T-cell (primary cell): ENCODE measurements at regions not wholly inside any gene's neighbourhood (a gene's known extent, or its start where the extent isn't known, plus 50 kb on each side); places are given as distances from the start of the nearest gene placed in this dataset.

Source experiments
- ATAC-seq, 4 experiments: fragments of 200-7000 bp in 3 of 4; fragments of 150-1000 bp in 1 of 4; cut with Tn5 transposase; replicated peaks in 1 of 4; 1 replicate in 3 of 4; 2 replicates in 1 of 4; pipeline ENCODE4 v1.10.0; 2021; ENCODE audit warnings: moderate library complexity in 3 of 4, mild to moderate bottlenecking in 2 of 4, moderate number of reproducible peaks in 1 of 4
- CTCF ChIA-PET, 2 donors: fragments of 300-600 bp; sonication (Branson Sonifier 250); formaldehyde crosslinking; loops; one replicate each; lab custom pipeline; 2022; ENCODE audit warnings: antibody characterized with exemption in 2 of 2; lab: Charles Lee
- POLR2A ChIA-PET, 2 donors: fragments of 300-600 bp; sonication (Branson Sonifier 250); formaldehyde crosslinking; loops; one replicate each; lab custom pipeline; 2022; ENCODE audit warnings: antibody characterized with exemption in 2 of 2; lab: Charles Lee
- DNase-seq, 35 experiments: peaks; one replicate each; pipeline versions ENCODE4 v3.0.0 to v3.0.0-alpha.2; 2013 to 2023
- H3K27ac ChIP-seq: one replicate; pipeline ENCODE4 v1.5.1; 2013; ENCODE audit warnings: low read length
- H3K27me3 ChIP-seq, 2 experiments: replicated peaks in 1 of 2; 1 replicate in 1 of 2; 2 replicates in 1 of 2; pipeline versions ENCODE4 v1.6.1 to v1.7.0; 2013; ENCODE audit warnings: low read length in 1 of 2, mixed read lengths in 1 of 2; ENCODE audit not compliant: control insufficient read depth in 2 of 2, insufficient read depth in 2 of 2; ENCODE audit errors: extremely low read depth in 1 of 2
- H3K36me3 ChIP-seq, 2 donors: 1 replicate in 1 of 2; 2 replicates in 1 of 2; pipeline versions ENCODE4 v1.6.1 to v1.7.0; 2013; ENCODE audit warnings: low read length in 1 of 2; ENCODE audit not compliant: control insufficient read depth in 2 of 2, insufficient read depth in 1 of 2; ENCODE audit errors: extremely low read depth in 1 of 2
- H3K4me1 ChIP-seq, 2 experiments: 1 replicate in 1 of 2; 2 replicates in 1 of 2; pipeline versions ENCODE4 v1.6.1 to v1.7.0; 2013; ENCODE audit warnings: low read length in 2 of 2, mixed read lengths in 1 of 2; ENCODE audit not compliant: insufficient read depth in 2 of 2, control insufficient read depth in 1 of 2; ENCODE audit errors: extremely low read depth in 1 of 2
- H3K4me3 ChIP-seq, 2 donors: 1 replicate in 1 of 2; 2 replicates in 1 of 2; pipeline versions ENCODE4 v1.5.1 to v1.7.0; 2013; ENCODE audit warnings: mild to moderate bottlenecking in 2 of 2, low read length in 1 of 2, moderate library complexity in 1 of 2; ENCODE audit not compliant: control insufficient read depth in 1 of 2; ENCODE audit errors: extremely low read depth in 1 of 2
- H3K9me3 ChIP-seq: 2 replicates; pipeline ENCODE4 v1.7.0; 2013
- H3K27ac Mint-ChIP-seq, 2 donors: one replicate each; pipeline ENCODE4 v1.8.0; 2020 to 2021; ENCODE audit warnings: mild to moderate bottlenecking in 2 of 2, mixed read lengths in 2 of 2
- H3K27me3 Mint-ChIP-seq, 2 donors: one replicate each; pipeline ENCODE4 v1.8.0; 2021 to 2022; ENCODE audit warnings: mixed read lengths in 2 of 2
- H3K36me3 Mint-ChIP-seq: one replicate; pipeline ENCODE4 v1.8.0; 2021; ENCODE audit warnings: mixed read lengths
- H3K4me1 Mint-ChIP-seq, 3 donors: one replicate each; pipeline ENCODE4 v1.8.0; 2020 to 2022; ENCODE audit warnings: mixed read lengths in 3 of 3, mild to moderate bottlenecking in 1 of 3
- H3K4me3 Mint-ChIP-seq, 3 donors: one replicate each; pipeline ENCODE4 v1.8.0; 2020 to 2022; ENCODE audit warnings: mild to moderate bottlenecking in 3 of 3, mixed read lengths in 3 of 3, moderate library complexity in 3 of 3
- H3K9me3 Mint-ChIP-seq, 3 donors: one replicate each; pipeline ENCODE4 v1.8.0; 2020 to 2022; ENCODE audit warnings: mixed read lengths in 3 of 3
- WGBS: methylation state at CpG from one replicate; pipeline ENCODE4 v1.1.5; 2013; ENCODE audit warnings: missing lambda C conversion rate; ENCODE audit not compliant: insufficient coverage; 5-methylcytosine and 5-hydroxymethylcytosine counted together

- Histone ChIP-seq H3K36me3 (no peaks in the 10 kb centered on the region), H3K27ac (no peak overlapping the region), H3K27me3 (no peaks in the 10 kb centered on the region), H3K9me3 (no peaks in the 10 kb centered on the region), H3K4me3 (no peak overlapping the region), H3K4me1 (no peaks in the 10 kb centered on the region)
- peaks cover 5 to 7% (median 6%) of the 10 kb centered on the region in 3 donors for H3K4me1 Mint-ChIP-seq
- ChIA-PET CTCF (interaction anchor here in 1 of 2 donors (1.1 kb wide), 1 partner anchor 19 kb away, joined by 3 read pairs; no protein-coding TSS in a partner anchor), POLR2A (interaction anchor here in 1 of 2 donors (0.6 kb wide), 1 partner anchor 511 kb away, joined by 4 read pairs; no protein-coding TSS in a partner anchor)
- H3K9me3 Mint-ChIP-seq = peaks cover 0 to 5% (median 0%) of the 10 kb centered on the region in 3 donors
- no peak for ATAC-seq
- H3K27ac Mint-ChIP-seq = no peak overlapping the region
- H3K36me3 Mint-ChIP-seq = no peaks in the 10 kb centered on the region
- H3K4me3 Mint-ChIP-seq = no peak overlapping the region
- H3K27me3 Mint-ChIP-seq = no peaks in the 10 kb centered on the region
- DNase-seq = no peak
Measured at GRCh38 chr3:7927864-7928263, 573.8 kb upstream of the LMCD1 start.

GRCh38 chr3:7929319-7929889, 572.2 kb upstream of the LMCD1 start:
- WGBS = 100% methylated on average over 1 of the region's 2 CpGs
- Mint-ChIP-seq H3K4me1 (peaks cover 5 to 7% (median 7%) of the 10 kb centered on the region in 3 donors), H3K27ac (no peak overlapping the region), H3K36me3 (no peaks in the 10 kb centered on the region), H3K27me3 (no peaks in the 10 kb centered on the region), H3K9me3 (peaks cover 0 to 5% (median 0%) of the 10 kb centered on the region in 3 donors), H3K4me3 (no peak overlapping the region)
- Histone ChIP-seq H3K4me3 (no peak overlapping the region), H3K4me1 (no peaks in the 10 kb centered on the region), H3K27me3 (no peaks in the 10 kb centered on the region), H3K9me3 (no peaks in the 10 kb centered on the region), H3K27ac (no peak overlapping the region), H3K36me3 (no peaks in the 10 kb centered on the region)
- ChIA-PET CTCF (no interaction called here), POLR2A (no interaction called here)
- no peak for ATAC-seq
- DNase-seq = no peak

- Mint-ChIP-seq H3K27ac (no peak overlapping the region), H3K36me3 (no peaks in the 10 kb centered on the region), H3K4me3 (no peak overlapping the region), H3K4me1 (peaks cover 5 to 12% (median 6%) of the 10 kb centered on the region in 3 donors), H3K9me3 (peaks cover 5 to 18% (median 17%) of the 10 kb centered on the region in 3 donors), H3K27me3 (peaks cover 0 to 4% of the 10 kb centered on the region in 2 donors)
- H3K4me3 ChIP-seq = no peak overlapping the region
- no peaks in the 10 kb centered on the region for H3K36me3 ChIP-seq
- POLR2A ChIA-PET = no interaction called here
- no peak for DNase-seq
- WGBS = 83% methylated on average over 1 of the region's 2 CpGs
- no peaks in the 10 kb centered on the region for H3K4me1 ChIP-seq
- no peak overlapping the region for H3K27ac ChIP-seq
- ATAC-seq = no peak
- CTCF ChIA-PET = no interaction called here
- no peaks in the 10 kb centered on the region for H3K9me3 ChIP-seq
- H3K27me3 ChIP-seq = no peaks in the 10 kb centered on the region
Measured at GRCh38 chr3:7934362-7934761, 567.3 kb upstream of the LMCD1 start.

- H3K9me3 ChIP-seq = no peaks in the 10 kb centered on the region
- no peak overlapping the region for H3K4me3 Mint-ChIP-seq
- no peaks in the 10 kb centered on the region for H3K36me3 ChIP-seq
- no peaks in the 10 kb centered on the region for H3K36me3 Mint-ChIP-seq
- no peak overlapping the region for H3K27ac ChIP-seq
- no peaks in the 10 kb centered on the region for H3K27me3 Mint-ChIP-seq
- no peaks in the 10 kb centered on the region for H3K4me1 ChIP-seq
- H3K27ac Mint-ChIP-seq = no peak overlapping the region
- ChIA-PET CTCF (no interaction called here), POLR2A (no interaction called here)
- peaks cover 0 to 3% (median 0%) of the 10 kb centered on the region in 3 donors for H3K9me3 Mint-ChIP-seq
- no peaks in the 10 kb centered on the region for H3K27me3 ChIP-seq
- peaks cover 4 to 8% (median 7%) of the 10 kb centered on the region in 3 donors for H3K4me1 Mint-ChIP-seq
- H3K4me3 ChIP-seq = no peak overlapping the region
- ATAC-seq (no peak), DNase-seq (no peak)
Measured at GRCh38 chr3:7947930-7948329, 553.7 kb upstream of the LMCD1 start.

- no peaks in the 10 kb centered on the region for H3K27me3 ChIP-seq
- peaks cover 4 to 11% (median 7%) of the 10 kb centered on the region in 3 donors for H3K4me1 Mint-ChIP-seq
- H3K9me3 Mint-ChIP-seq = peaks cover 0 to 3% (median 0%) of the 10 kb centered on the region in 3 donors
- CTCF ChIA-PET = no interaction called here
- H3K9me3 ChIP-seq = no peaks in the 10 kb centered on the region
- no peak overlapping the region for H3K27ac Mint-ChIP-seq
- H3K36me3 Mint-ChIP-seq = no peaks in the 10 kb centered on the region
- WGBS = 94% methylated on average over 2 of the region's 3 CpGs
- DNase-seq = no peak
- no peaks in the 10 kb centered on the region for H3K36me3 ChIP-seq
- H3K27me3 Mint-ChIP-seq = no peaks in the 10 kb centered on the region
- H3K4me1 ChIP-seq = no peaks in the 10 kb centered on the region
- ATAC-seq = no peak
- POLR2A ChIA-PET = no interaction called here
- no peak overlapping the region for H3K4me3 Mint-ChIP-seq
- H3K4me3 ChIP-seq = no peak overlapping the region
- H3K27ac ChIP-seq = no peak overlapping the region
Measured at GRCh38 chr3:7950890-7951289, 550.7 kb upstream of the LMCD1 start.

- no peak for DNase-seq
- 29% methylated on average over 1 of the region's 1 CpG for WGBS
- POLR2A ChIA-PET = no interaction called here
- peaks cover 0 to 3% (median 0%) of the 10 kb centered on the region in 3 donors for H3K4me1 Mint-ChIP-seq
- H3K4me3 Mint-ChIP-seq = no peak overlapping the region
- no peaks in the 10 kb centered on the region for H3K27me3 Mint-ChIP-seq
- Histone ChIP-seq H3K36me3 (no peaks in the 10 kb centered on the region), H3K4me1 (no peaks in the 10 kb centered on the region), H3K27ac (no peak overlapping the region), H3K4me3 (no peak overlapping the region), H3K27me3 (no peaks in the 10 kb centered on the region), H3K9me3 (no peaks in the 10 kb centered on the region)
- H3K9me3 Mint-ChIP-seq = peaks cover 0 to 3% (median 0%) of the 10 kb centered on the region in 3 donors
- no peaks in the 10 kb centered on the region for H3K36me3 Mint-ChIP-seq
- H3K27ac Mint-ChIP-seq = no peak overlapping the region
- CTCF ChIA-PET = no interaction called here
- ATAC-seq = no peak
Measured at GRCh38 chr3:7953449-7954014, 548.1 kb upstream of the LMCD1 start.
